Activated CD4-positive, alpha-beta memory T cell treated with anti-CD3 and anti-CD28 coated beads for 36 hours (primary cell): ENCODE measurements at regions not wholly inside any gene's neighbourhood (a gene's known extent, or its start where the extent isn't known, plus 50 kb on each side); places are given as distances from the start of the nearest gene placed in this dataset.

Experiments
- CTCF ChIA-PET: fragments of 350-600 bp; sonication (Branson Sonifier 250); formaldehyde crosslinking; loops from one replicate; lab custom pipeline; 2021; ENCODE audit warnings: antibody characterized with exemption, inconsistent platforms; lab: Charles Lee
- POLR2A ChIA-PET: fragments of 350-600 bp; sonication (Branson Sonifier 250); formaldehyde crosslinking; loops from one replicate; lab custom pipeline; 2021; ENCODE audit warnings: antibody characterized with exemption; lab: Charles Lee
- DNase-seq: peaks from one replicate; pipeline ENCODE4 v3.0.0-alpha.2; 2020
- H3K27ac Mint-ChIP-seq: one replicate; pipeline ENCODE4 v1.8.0; 2021; ENCODE audit warnings: mixed read lengths
- H3K27me3 Mint-ChIP-seq: one replicate; pipeline ENCODE4 v1.8.0; 2021; ENCODE audit warnings: mixed read lengths
- H3K36me3 Mint-ChIP-seq: one replicate; pipeline ENCODE4 v1.8.0; 2021; ENCODE audit warnings: mixed read lengths
- H3K4me1 Mint-ChIP-seq: one replicate; pipeline ENCODE4 v1.8.0; 2021; ENCODE audit warnings: low read depth, mixed read lengths
- H3K4me3 Mint-ChIP-seq: one replicate; pipeline ENCODE4 v1.8.0; 2021; ENCODE audit warnings: mild to moderate bottlenecking, mixed read lengths
- H3K9me3 Mint-ChIP-seq: one replicate; pipeline ENCODE4 v1.8.0; 2021; ENCODE audit warnings: mixed read lengths
- intact Hi-C: fragments of 100-400 bp; cut with micrococcal nuclease; formaldehyde crosslinking; loops from one replicate; pipeline ENCODE4 v1.15.1; 2023

- no peak overlapping the region for H3K4me3 Mint-ChIP-seq
- no peaks in the 10 kb centered on the region for H3K9me3 Mint-ChIP-seq
- peaks cover 2% of the 10 kb centered on the region for H3K36me3 Mint-ChIP-seq
- intact Hi-C loops = no loop called here
- no peak overlapping the region for H3K27ac Mint-ChIP-seq
- ChIA-PET POLR2A (no interaction called here), CTCF (no interaction called here)
- H3K4me1 Mint-ChIP-seq = peaks cover 14% of the 10 kb centered on the region
- no peaks in the 10 kb centered on the region for H3K27me3 Mint-ChIP-seq
- no peak for DNase-seq
Measured at GRCh38 chr1:184919892-184920291, 54.4 kb downstream of the NIBAN1 start.

GRCh38 chr1:184915463-184916090 lies 58.7 kb downstream of the NIBAN1 start:
- H3K4me3 Mint-ChIP-seq = no peak overlapping the region

GRCh38 chr1:184914149-184914548 lies 60.2 kb downstream of the NIBAN1 start:
- Mint-ChIP-seq H3K36me3 (peaks cover 2% of the 10 kb centered on the region), H3K4me1 (peaks cover 14% of the 10 kb centered on the region), H3K27ac (no peak overlapping the region), H3K27me3 (no peaks in the 10 kb centered on the region), H3K4me3 (no peak overlapping the region), H3K9me3 (no peaks in the 10 kb centered on the region)
- DNase-seq = no peak
- ChIA-PET CTCF (no interaction called here), POLR2A (no interaction called here)
- intact Hi-C loops = no loop called here

More at GRCh38 chr1:184915463-184916090, 58.7 kb downstream of the NIBAN1 start:
- intact Hi-C loops = no loop called here
- no peaks in the 10 kb centered on the region for H3K9me3 Mint-ChIP-seq
- peaks cover 18% of the 10 kb centered on the region for H3K4me1 Mint-ChIP-seq
- H3K36me3 Mint-ChIP-seq = peaks cover 2% of the 10 kb centered on the region
- no peaks in the 10 kb centered on the region for H3K27me3 Mint-ChIP-seq
- no peak for DNase-seq
- ChIA-PET CTCF (no interaction called here), POLR2A (no interaction called here)
- H3K27ac Mint-ChIP-seq = no peak overlapping the region

- DNase-seq = no peak
- H3K27me3 Mint-ChIP-seq = no peaks in the 10 kb centered on the region
- H3K27ac Mint-ChIP-seq = no peak overlapping the region
- POLR2A ChIA-PET = no interaction called here
- no peaks in the 10 kb centered on the region for H3K36me3 Mint-ChIP-seq
- H3K4me3 Mint-ChIP-seq = no peak overlapping the region
- H3K9me3 Mint-ChIP-seq = no peaks in the 10 kb centered on the region
- peaks cover 10% of the 10 kb centered on the region for H3K4me1 Mint-ChIP-seq
- intact Hi-C loops = no loop called here
- CTCF ChIA-PET = no interaction called here
Measured at GRCh38 chr1:184912392-184912791, 61.9 kb downstream of the NIBAN1 start.

- no peaks in the 10 kb centered on the region for H3K36me3 Mint-ChIP-seq
- intact Hi-C loops = no loop called here
- DNase-seq = no peak
- H3K4me3 Mint-ChIP-seq = no peak overlapping the region
- no peaks in the 10 kb centered on the region for H3K9me3 Mint-ChIP-seq
- peaks cover 10% of the 10 kb centered on the region for H3K4me1 Mint-ChIP-seq
- H3K27ac Mint-ChIP-seq = no peak overlapping the region
- H3K27me3 Mint-ChIP-seq = no peaks in the 10 kb centered on the region
- ChIA-PET POLR2A (no interaction called here), CTCF (interaction anchor here (1.1 kb wide), 1 partner anchor 70 kb away, joined by 4 read pairs; no protein-coding TSS in a partner anchor)
Measured at GRCh38 chr1:184911830-184912229, 62.5 kb downstream of the NIBAN1 start.

GRCh38 chr1:184911103-184911745 lies 63.1 kb downstream of the NIBAN1 start:
- intact Hi-C loops = no loop called here
- no peaks in the 10 kb centered on the region for H3K9me3 Mint-ChIP-seq

GRCh38 chr1:184910691-184911091 lies 63.6 kb downstream of the NIBAN1 start:
- CTCF ChIA-PET = interaction anchor here (1.1 kb wide), 1 partner anchor 71 kb away, joined by 4 read pairs; no protein-coding TSS in a partner anchor
- POLR2A ChIA-PET = no interaction called here
- Mint-ChIP-seq H3K4me1 (peaks cover 11% of the 10 kb centered on the region), H3K27ac (no peak overlapping the region), H3K4me3 (no peak overlapping the region), H3K36me3 (no peaks in the 10 kb centered on the region), H3K27me3 (no peaks in the 10 kb centered on the region), H3K9me3 (no peaks in the 10 kb centered on the region)
- no peak for DNase-seq
- intact Hi-C loops = no loop called here

More at GRCh38 chr1:184911103-184911745, 63.1 kb downstream of the NIBAN1 start:
- H3K4me3 Mint-ChIP-seq = no peak overlapping the region
- H3K36me3 Mint-ChIP-seq = no peaks in the 10 kb centered on the region
- H3K27ac Mint-ChIP-seq = no peak overlapping the region
- H3K4me1 Mint-ChIP-seq = peaks cover 10% of the 10 kb centered on the region
- POLR2A ChIA-PET = no interaction called here
- CTCF ChIA-PET = interaction anchor here (1.1 kb wide), 1 partner anchor 71 kb away, joined by 4 read pairs; no protein-coding TSS in a partner anchor
- H3K27me3 Mint-ChIP-seq = no peaks in the 10 kb centered on the region
- DNase-seq = no peak

- Mint-ChIP-seq H3K36me3 (peaks cover 1% of the 10 kb centered on the region), H3K4me3 (no peak overlapping the region), H3K27me3 (no peaks in the 10 kb centered on the region), H3K27ac (no peak overlapping the region), H3K9me3 (no peaks in the 10 kb centered on the region), H3K4me1 (peaks cover 16% of the 10 kb centered on the region)
- no peak for DNase-seq
- ChIA-PET POLR2A (no interaction called here), CTCF (no interaction called here)
- intact Hi-C loops = no loop called here
Measured at GRCh38 chr1:184910005-184910404, 64.3 kb downstream of the NIBAN1 start.

- Mint-ChIP-seq H3K4me1 (peaks cover 24% of the 10 kb centered on the region), H3K9me3 (no peaks in the 10 kb centered on the region), H3K4me3 (no peak overlapping the region), H3K27me3 (no peaks in the 10 kb centered on the region), H3K27ac (no peak overlapping the region), H3K36me3 (peaks cover 3% of the 10 kb centered on the region)
- POLR2A ChIA-PET = no interaction called here
- intact Hi-C loops = no loop called here
- DNase-seq = no peak
- CTCF ChIA-PET = no interaction called here
Measured at GRCh38 chr1:184909019-184909418, 65.3 kb downstream of the NIBAN1 start.

GRCh38 chr1:184908506-184908905 lies 65.8 kb downstream of the NIBAN1 start:
- ChIA-PET POLR2A (no interaction called here), CTCF (no interaction called here)
- H3K4me3 Mint-ChIP-seq = no peak overlapping the region
- peaks cover 3% of the 10 kb centered on the region for H3K36me3 Mint-ChIP-seq
- no peaks in the 10 kb centered on the region for H3K27me3 Mint-ChIP-seq
- intact Hi-C loops = no loop called here
- H3K9me3 Mint-ChIP-seq = no peaks in the 10 kb centered on the region
- H3K4me1 Mint-ChIP-seq = peaks cover 24% of the 10 kb centered on the region
- no peak overlapping the region for H3K27ac Mint-ChIP-seq
- no peak for DNase-seq

GRCh38 chr1:184907500-184907899 lies 66.8 kb downstream of the NIBAN1 start:
- intact Hi-C loops = no loop called here
- H3K4me1 Mint-ChIP-seq = peaks cover 28% of the 10 kb centered on the region
- no peak for DNase-seq
- peaks cover 5% of the 10 kb centered on the region for H3K36me3 Mint-ChIP-seq
- no peaks in the 10 kb centered on the region for H3K27me3 Mint-ChIP-seq
- no peak overlapping the region for H3K4me3 Mint-ChIP-seq
- CTCF ChIA-PET = interaction anchor here (1.0 kb wide), 1 partner anchor 102 kb away, joined by 3 read pairs; no protein-coding TSS in a partner anchor
- no peak overlapping the region for H3K27ac Mint-ChIP-seq
- H3K9me3 Mint-ChIP-seq = no peaks in the 10 kb centered on the region
- POLR2A ChIA-PET = interaction anchor here (1.6 kb wide), 1 partner anchor 16 kb away, joined by 6 read pairs; no protein-coding TSS in a partner anchor

- H3K27ac Mint-ChIP-seq = no peak overlapping the region
- POLR2A ChIA-PET = interaction anchor here (1.6 kb wide), 1 partner anchor 15 kb away, joined by 6 read pairs; no protein-coding TSS in a partner anchor
- peaks cover 5% of the 10 kb centered on the region for H3K36me3 Mint-ChIP-seq
- DNase-seq = no peak
- intact Hi-C loops = no loop called here
- H3K9me3 Mint-ChIP-seq = no peaks in the 10 kb centered on the region
- peaks cover 26% of the 10 kb centered on the region for H3K4me1 Mint-ChIP-seq
- H3K27me3 Mint-ChIP-seq = no peaks in the 10 kb centered on the region
- no peak overlapping the region for H3K4me3 Mint-ChIP-seq
- CTCF ChIA-PET = interaction anchor here (0.6 to 1.0 kb wide), 2 partner anchors 31 to 102 kb away, joined by 3 read pairs; no protein-coding TSS in a partner anchor
Measured at GRCh38 chr1:184906761-184907160, 67.5 kb downstream of the NIBAN1 start.
